GM12872 (cell line): ENCODE measurements at regions not wholly inside any gene's neighbourhood (a gene's known extent, or its start where the extent isn't known, plus 50 kb on each side); places are given as distances from the start of the nearest gene placed in this dataset.

ENCODE experiments used
- CTCF ChIP-seq: IDR thresholded peaks from 3 replicates; pipeline ENCODE4 v1.5.1; 2011; ENCODE audit warnings: low read depth, mild to moderate bottlenecking, low read length, moderate library complexity; ENCODE audit not compliant: insufficient read depth

DNA sequence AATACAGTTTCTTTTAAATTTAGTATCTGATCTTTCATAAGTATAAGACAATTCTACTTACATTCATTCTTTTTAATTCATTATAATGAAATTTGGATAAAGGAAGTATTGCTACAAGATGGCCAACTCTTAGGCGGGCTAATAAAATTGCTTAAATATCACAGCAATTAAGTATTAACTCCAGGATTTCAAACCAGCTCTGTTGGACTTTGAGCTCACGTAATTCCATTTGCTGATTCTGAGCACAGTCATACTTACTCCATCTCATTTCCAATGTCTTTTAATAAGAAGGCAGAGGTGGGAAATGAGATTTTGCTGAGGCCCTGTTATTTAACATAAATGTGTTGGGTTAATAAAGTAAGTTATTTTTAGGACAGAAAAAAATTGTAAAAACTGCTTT lies 748.1 kb downstream of the KCNA4 start:
- TF ChIP-seq CTCF = no peak

- TF ChIP-seq CTCF = no peak
Observed at GRCh38 chr11:29265792-29266191, 751.0 kb downstream of the KCNA4 start.

- TF ChIP-seq CTCF = no peak
Observed at GRCh38 chr11:29265381-29265780, 751.4 kb downstream of the KCNA4 start.

DNA sequence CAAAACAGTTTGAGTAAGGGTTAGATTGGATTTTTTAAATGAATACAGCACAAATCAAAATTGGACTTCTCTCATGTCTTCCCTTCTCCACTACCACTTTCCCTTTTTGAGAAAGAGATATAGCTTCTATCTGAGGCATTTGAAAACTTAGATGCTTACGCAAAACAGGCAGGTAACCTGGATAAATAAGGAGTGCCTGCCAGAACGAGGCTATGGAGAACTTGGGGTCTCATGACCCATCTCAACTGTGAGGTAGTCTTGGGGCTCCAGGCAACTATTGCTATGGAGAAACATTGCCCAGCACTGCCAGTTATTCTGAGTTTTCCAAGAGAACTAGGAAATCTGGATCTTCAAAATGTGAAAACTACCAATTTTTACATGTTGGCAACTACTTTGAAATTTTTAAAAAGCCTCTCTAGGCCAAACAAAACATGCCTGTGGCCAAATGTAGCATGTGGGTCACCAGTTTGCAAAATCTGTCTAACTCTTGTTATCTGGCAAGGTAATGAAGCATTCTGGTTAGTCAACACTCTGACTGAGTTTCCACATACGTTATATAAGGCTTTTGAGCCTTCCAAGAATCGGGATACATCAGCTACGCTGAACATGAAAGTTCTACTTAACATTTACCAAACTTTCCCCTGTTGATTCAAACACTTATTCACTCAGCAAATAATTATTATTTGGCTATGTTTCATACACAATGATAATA lies 752.7 kb downstream of the KCNA4 start:
- TF ChIP-seq CTCF = no peak

- TF ChIP-seq CTCF = no peak
Observed at GRCh38 chr11:29261831-29262230, 755.0 kb downstream of the KCNA4 start.

DNA sequence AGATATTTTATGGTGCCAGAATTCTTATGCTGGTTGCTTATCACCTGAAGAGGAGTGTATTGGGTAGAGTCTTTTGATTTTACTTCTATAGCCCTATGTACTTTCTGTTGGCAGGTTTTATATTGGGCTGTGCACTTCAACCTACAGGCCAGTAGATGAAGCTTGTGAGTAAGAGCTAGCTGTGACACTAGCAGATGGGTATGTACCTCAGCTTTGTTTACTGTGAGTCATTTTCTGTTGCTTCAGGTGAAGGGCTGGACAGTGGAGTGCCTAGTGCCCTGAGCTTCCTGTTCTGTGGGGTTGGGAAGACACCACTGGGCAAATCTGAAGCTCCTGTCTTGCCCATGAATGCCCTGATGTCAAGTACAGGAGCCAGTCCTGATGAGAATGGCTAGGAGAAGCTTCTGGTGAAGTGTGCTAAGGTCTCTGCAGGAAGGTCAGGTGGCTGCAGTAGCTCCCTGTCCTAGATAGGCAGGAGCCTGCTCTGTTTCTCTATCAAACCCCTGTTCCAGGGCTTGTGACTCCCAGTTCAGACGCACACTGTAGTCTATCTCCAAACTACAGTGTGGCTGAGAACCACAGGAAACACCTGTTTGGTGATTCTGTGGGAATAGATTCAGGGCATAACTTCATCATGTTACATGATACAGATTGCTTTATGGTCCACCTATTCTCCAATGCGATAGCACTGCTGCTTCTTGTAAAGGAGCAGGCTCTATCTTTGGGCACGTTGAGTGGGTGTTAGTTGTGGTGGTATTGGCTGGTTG lies 755.7 kb downstream of the KCNA4 start:
- no peak for TF ChIP-seq CTCF

DNA sequence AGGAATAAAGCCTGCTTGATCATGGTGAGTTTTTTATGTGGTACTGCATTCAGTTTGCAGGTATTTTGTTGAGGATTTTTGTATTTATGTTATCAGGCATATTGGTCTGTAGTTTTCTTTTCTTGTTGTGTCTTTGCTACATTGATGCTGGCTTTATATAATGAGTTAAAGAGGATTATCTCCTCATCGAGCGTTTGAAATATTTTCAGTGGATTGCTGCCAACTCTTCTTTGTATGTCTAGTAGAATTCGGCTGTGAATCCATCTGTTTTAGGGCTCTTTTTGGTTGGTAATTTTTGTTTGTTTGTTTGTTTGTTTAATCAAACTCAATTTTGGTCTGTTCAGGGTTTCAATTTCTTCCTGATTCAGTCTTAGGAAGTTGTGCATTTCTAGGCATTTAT lies 758.4 kb downstream of the KCNA4 start:
- no peak for TF ChIP-seq CTCF
